Activated B cell treated with CpG ODN at 0.5 μM for 24 hours (primary cell): ENCODE measurements at regions not wholly inside any gene's neighbourhood (a gene's known extent, or its start where the extent isn't known, plus 50 kb on each side); places are given as distances from the start of the nearest gene placed in this dataset.
"Not testable (repeated sequence)": the region's sequence is repeated elsewhere in the genome, so short reads cannot be mapped to it uniquely, and the experiment has no call there.

Experiments
- ATAC-seq: fragments of 200-7000 bp; cut with Tn5 transposase; one replicate; pipeline ENCODE4 v1.10.0; 2021; ENCODE audit warnings: low read depth, mild to moderate bottlenecking, moderate library complexity
- CTCF ChIA-PET: fragments of 350-600 bp; sonication (Branson Sonifier 250); formaldehyde crosslinking; loops from one replicate; lab custom pipeline; 2021; ENCODE audit warnings: antibody characterized with exemption; lab: Charles Lee
- POLR2A ChIA-PET: fragments of 350-600 bp; sonication (Branson Sonifier 250); formaldehyde crosslinking; loops from one replicate; lab custom pipeline; 2021; ENCODE audit warnings: antibody characterized with exemption; lab: Charles Lee
- DNase-seq: peaks from one replicate; pipeline ENCODE4 v3.0.0; 2022
- H3K27ac Mint-ChIP-seq: one replicate; pipeline ENCODE4 v1.8.0; 2020; ENCODE audit warnings: mixed read lengths
- H3K27me3 Mint-ChIP-seq: one replicate; pipeline ENCODE4 v1.8.0; 2021; ENCODE audit warnings: mixed read lengths
- H3K36me3 Mint-ChIP-seq: one replicate; pipeline ENCODE4 v1.8.0; 2021; ENCODE audit warnings: low read depth, mixed read lengths
- H3K4me1 Mint-ChIP-seq: one replicate; pipeline ENCODE4 v1.8.0; 2021; ENCODE audit warnings: mixed read lengths
- H3K4me3 Mint-ChIP-seq: one replicate; pipeline ENCODE4 v1.8.0; 2020; ENCODE audit warnings: mild to moderate bottlenecking, mixed read lengths
- H3K9me3 Mint-ChIP-seq: one replicate; pipeline ENCODE4 v1.8.0; 2020; ENCODE audit warnings: mixed read lengths
- CTCF ChIP-seq: fragments of 200-600 bp; IDR thresholded peaks from one replicate; pipeline ENCODE4 v1.8.0; 2022; ENCODE audit warnings: antibody characterized with exemption, mild to moderate bottlenecking
- intact Hi-C: fragments of 100-400 bp; cut with micrococcal nuclease; formaldehyde crosslinking; loops from one replicate; pipeline ENCODE4 v1.15.1; 2024

- DNase-seq (no peak), ATAC-seq (no peak)
- Mint-ChIP-seq H3K4me3 (no peak overlapping the region), H3K36me3 (no peaks in the 10 kb centered on the region), H3K27me3 (peaks cover 16% of the 10 kb centered on the region), H3K4me1 (no peaks in the 10 kb centered on the region), H3K9me3 (no peaks in the 10 kb centered on the region), H3K27ac (no peak overlapping the region)
- CTCF ChIA-PET = no interaction called here
- POLR2A ChIA-PET = no interaction called here
- no peak for TF ChIP-seq CTCF
- intact Hi-C loops = no loop called here
Observed at GRCh38 chr4:18111081-18111480, 89.5 kb upstream of the LCORL start.

- intact Hi-C loops = no loop called here
Observed at GRCh38 chr4:18110099-18110498, 88.5 kb upstream of the LCORL start.

GRCh38 chr4:18109676-18110075 is 88.1 kb upstream of the LCORL start:
- TF ChIP-seq CTCF = no peak
- ChIA-PET CTCF (no interaction called here), POLR2A (no interaction called here)
- no peaks in the 10 kb centered on the region for H3K9me3 Mint-ChIP-seq
- peaks cover 7% of the 10 kb centered on the region for H3K27me3 Mint-ChIP-seq
- intact Hi-C loops = no loop called here
- no peaks in the 10 kb centered on the region for H3K36me3 Mint-ChIP-seq
- no peak overlapping the region for H3K27ac Mint-ChIP-seq
- H3K4me1 Mint-ChIP-seq = no peaks in the 10 kb centered on the region
- no peak for DNase-seq
- H3K4me3 Mint-ChIP-seq = no peak overlapping the region
- ATAC-seq = no peak

More at GRCh38 chr4:18110099-18110498, 88.5 kb upstream of the LCORL start:
- Mint-ChIP-seq H3K4me1 (no peaks in the 10 kb centered on the region), H3K9me3 (no peaks in the 10 kb centered on the region), H3K27ac (no peak overlapping the region), H3K36me3 (no peaks in the 10 kb centered on the region), H3K27me3 (peaks cover 11% of the 10 kb centered on the region), H3K4me3 (no peak overlapping the region)
- TF ChIP-seq CTCF = no peak
- DNase-seq (no peak), ATAC-seq (no peak)
- ChIA-PET POLR2A (no interaction called here), CTCF (no interaction called here)

GRCh38 chr4:18107848-18108528 is 86.4 kb upstream of the LCORL start:
- intact Hi-C loops, H3K9me3 Mint-ChIP-seq, CTCF ChIA-PET, H3K4me1 Mint-ChIP-seq, POLR2A ChIA-PET, H3K4me3 Mint-ChIP-seq, DNase-seq, H3K36me3 Mint-ChIP-seq, ATAC-seq, H3K27me3 Mint-ChIP-seq, H3K27ac Mint-ChIP-seq: not testable (repeated sequence)

- DNase-seq = no peak
- ChIA-PET POLR2A (no interaction called here), CTCF (no interaction called here)
- ATAC-seq = no peak
- Mint-ChIP-seq H3K4me1 (no peaks in the 10 kb centered on the region), H3K27me3 (peaks cover 3% of the 10 kb centered on the region), H3K4me3 (no peak overlapping the region), H3K36me3 (no peaks in the 10 kb centered on the region), H3K9me3 (no peaks in the 10 kb centered on the region), H3K27ac (no peak overlapping the region)
- TF ChIP-seq CTCF = no peak
- intact Hi-C loops = no loop called here
Observed at GRCh38 chr4:18106620-18107019, 85.1 kb upstream of the LCORL start.
